ENCODE measurements at regions not wholly inside any gene's neighbourhood (a gene's known extent, or its start where the extent isn't known, plus 50 kb on each side); places are given as distances from the start of the nearest gene placed in this dataset.
"Not testable (repeated sequence)": the region's sequence is repeated elsewhere in the genome, so short reads cannot be mapped to it uniquely, and the experiment has no call there.

DNA sequence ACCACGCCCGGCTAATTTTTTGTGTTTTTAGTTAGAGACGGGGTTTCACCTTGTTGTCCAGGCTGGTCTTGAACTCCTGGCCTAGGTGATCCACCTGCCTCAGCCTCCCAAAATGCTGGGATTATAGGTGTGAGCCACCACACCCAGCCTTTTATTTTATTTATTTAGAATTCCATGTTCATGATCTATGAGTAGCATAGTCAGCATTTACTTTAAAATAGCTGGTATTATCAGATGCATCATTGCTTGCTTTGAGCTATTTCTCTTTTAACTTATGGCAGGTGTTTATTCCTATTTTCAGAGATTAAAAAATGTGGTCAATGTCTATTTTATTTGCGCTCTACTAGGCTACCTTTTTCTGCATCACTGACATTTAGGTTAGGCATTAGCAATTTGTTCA, 152.0 kb downstream of the UTRN start:
- DNase-seq: no peak

- DNase-seq: no peak
These were observed 153.0 kb downstream of the UTRN start for GRCh38 chr6:144438103-144438502.

DNA sequence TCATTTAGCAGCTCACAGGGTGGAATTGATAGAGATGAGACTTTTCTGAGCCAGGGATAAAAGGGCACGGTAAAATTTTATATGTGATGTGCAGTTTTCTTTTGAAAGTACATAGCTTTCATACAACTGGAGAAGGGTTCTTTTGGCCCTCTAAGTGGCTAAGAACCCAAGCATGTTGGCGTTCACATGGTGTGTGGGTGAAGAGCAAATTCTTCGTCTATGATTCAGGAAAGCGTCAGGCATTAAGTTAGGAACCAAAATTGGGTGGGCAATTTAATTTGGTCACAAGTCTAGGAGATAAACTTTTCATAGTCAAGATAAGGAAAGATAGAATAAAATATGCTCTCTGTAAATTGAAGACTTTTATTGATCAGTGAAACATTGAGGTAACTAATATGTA, 153.9 kb downstream of the UTRN start:
- no peak for DNase-seq

DNA sequence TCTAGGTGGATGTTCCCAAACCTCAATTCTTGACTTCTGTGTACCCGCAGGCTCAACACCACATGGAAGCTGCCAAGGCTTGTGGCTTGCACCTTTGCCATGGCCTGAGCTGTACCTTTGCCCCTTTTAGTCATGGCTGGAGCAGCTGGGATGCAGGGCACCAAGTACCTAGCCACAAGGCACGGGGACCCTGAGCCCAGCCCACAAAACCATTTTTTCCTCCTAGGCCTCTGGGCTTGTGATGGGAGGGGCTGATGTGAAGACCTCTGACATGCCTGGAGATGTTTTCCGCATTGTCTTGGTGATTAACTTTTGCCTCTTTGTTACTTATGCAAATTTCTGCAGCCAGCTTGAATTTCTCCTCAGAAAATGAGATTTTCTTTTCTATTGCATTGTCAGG, 156.7 kb downstream of the UTRN start:
- DNase-seq: not testable (repeated sequence)

- no peak for DNase-seq
These were observed 158.0 kb downstream of the UTRN start for GRCh38 chr6:144443157-144443556.

- DNase-seq: no peak
These were observed 162.3 kb downstream of the UTRN start for GRCh38 chr6:144447472-144447871.

DNA sequence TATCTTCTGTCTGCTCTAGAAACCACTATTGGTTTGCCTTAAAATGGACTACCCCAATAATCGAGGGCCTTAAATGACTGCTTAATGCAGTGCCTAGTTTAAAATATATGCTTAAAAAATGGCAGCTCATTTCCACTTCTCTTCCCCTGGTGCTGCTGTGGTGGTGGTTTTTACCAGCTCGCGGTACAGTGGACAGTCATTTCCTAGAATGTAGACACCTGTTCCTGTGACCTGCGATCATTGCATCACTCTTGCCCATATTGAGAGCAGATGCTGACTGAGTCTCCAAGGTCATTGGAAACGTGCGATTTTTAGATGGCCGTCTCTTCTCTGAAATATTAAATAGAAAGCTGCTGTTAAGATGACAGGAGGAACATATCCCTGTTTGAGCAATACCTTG, 164.1 kb downstream of the UTRN start:
- DNase-seq: no peak

DNA sequence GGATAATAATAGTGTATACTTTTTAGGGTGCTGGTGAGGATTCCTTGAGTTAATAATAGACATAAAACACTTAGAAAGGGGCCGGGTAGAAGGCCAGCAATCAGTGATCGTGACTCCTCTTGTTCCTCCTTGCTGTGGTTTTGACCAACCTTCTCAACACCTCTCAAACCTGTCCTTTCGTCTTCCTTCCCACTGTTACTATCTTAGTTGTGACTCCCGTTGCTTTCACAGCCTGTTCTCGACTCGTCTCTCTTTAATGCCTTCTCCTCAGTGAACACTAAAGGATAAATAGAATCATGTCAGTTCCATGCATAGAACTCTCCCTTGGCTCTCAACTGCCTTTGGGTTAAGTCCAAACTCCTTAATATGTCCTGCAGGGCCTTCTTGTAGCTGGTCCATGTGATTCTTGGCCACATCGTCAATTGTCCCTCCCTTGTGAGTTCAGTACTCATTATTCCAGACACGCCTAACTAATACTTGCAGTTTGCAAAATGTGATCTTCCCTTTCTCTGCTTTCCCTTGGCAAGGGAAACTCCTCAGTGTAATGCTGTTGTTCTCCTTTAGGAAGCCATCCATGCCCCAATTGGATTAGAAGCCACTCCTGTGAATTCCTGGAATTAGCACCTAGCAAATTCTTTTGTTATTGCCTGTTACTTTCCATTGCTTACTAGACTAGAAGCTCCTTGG, 164.9 kb downstream of the UTRN start:
- no peak for DNase-seq

GRCh38 chr6:144460327-144461095, 175.4 kb downstream of the UTRN start:
- DNase-seq: no peak

DNA sequence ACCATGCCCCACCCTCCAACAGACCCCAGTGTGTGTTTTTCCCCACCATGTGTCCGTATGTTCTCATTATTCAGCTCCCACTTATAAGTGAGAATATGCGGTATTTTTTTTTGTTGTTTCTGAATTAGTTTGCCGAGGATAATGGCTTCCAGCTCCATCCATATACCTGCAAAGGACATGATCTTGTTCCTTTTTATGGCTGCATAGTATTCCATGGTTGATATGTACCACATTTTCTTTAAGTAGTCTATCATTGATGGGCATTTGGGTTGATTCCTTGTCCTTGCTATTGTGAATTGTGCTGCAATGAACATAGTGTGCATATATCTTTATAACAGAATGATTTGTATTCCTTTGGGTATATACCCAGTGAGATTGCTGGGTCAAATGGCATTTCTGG, 176.9 kb downstream of the UTRN start:
- DNase-seq: no peak

GRCh38 chr6:144466716-144467115, 181.6 kb downstream of the UTRN start:
- DNase-seq: no peak

- DNase-seq: no peak
These were observed 182.1 kb downstream of the UTRN start for GRCh38 chr6:144467172-144467762.

GRCh38 chr6:144467921-144468320, 182.8 kb downstream of the UTRN start:
- no peak for DNase-seq

GRCh38 chr6:144468709-144469108, 183.6 kb downstream of the UTRN start:
- no peak for DNase-seq

- DNase-seq: no peak
These were observed 184.0 kb downstream of the UTRN start for GRCh38 chr6:144469144-144469575.

- not testable (repeated sequence) for DNase-seq
These were observed 185.1 kb downstream of the UTRN start for GRCh38 chr6:144470201-144470600.

GRCh38 chr6:144471986-144472385, 186.9 kb downstream of the UTRN start:
- DNase-seq: no peak

DNA sequence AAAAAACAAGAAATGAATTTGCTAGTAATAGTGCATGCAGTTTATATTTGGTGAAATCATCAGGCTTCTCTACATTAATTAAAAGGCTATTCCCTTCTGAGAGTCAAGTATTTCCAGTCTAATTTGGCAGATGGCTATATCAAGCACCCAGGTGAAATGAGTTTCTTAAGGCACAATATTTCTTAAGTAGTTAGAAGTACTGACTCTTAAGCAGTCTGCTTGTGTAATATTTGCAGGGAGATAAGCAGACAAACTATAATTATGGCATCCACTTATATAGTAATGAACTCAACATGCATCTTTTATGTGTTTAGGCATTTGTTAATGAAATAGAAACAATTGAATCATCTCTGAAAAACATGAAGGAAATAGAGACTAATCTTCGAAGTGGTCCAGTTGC, 189.2 kb downstream of the UTRN start:
- no peak for DNase-seq

DNA sequence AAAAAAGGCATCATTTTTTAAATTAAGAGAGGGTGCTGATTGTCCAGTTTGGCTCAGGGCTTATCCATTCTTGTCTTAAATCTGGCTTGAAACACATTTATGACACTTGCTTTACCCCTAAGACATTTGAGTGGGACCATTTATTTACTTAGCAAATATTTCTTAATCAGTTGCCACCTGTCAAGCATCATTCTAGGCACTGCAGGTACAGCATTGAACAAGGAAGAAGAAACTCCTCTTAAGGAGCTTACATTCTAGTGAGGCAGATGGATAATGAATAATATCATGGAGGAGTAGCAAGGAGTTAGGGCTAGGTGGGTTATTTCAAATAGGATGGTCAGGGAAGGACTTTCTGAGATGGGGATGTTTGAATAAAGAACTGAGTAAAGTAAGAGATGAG, 189.8 kb downstream of the UTRN start:
- no peak for DNase-seq

DNA sequence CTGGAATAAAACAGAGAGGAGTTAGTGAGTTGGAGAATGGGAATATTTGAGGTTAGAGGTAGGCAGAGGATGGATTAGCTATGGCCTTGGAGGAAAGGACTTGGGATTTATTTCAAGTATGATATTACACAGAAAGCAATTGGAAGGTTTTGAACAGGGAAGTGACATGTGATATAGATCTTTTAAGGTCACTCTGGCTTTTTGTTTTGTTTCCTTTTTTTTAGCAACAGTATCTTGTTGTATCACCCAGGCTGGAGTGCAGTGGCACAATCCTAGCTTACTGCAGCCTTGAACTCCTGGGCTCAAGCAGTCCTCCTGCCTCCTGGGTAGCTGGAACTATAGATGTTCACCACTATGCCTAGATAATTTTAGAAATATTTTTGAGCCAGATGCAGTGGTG, 190.3 kb downstream of the UTRN start:
- DNase-seq: no peak

DNA sequence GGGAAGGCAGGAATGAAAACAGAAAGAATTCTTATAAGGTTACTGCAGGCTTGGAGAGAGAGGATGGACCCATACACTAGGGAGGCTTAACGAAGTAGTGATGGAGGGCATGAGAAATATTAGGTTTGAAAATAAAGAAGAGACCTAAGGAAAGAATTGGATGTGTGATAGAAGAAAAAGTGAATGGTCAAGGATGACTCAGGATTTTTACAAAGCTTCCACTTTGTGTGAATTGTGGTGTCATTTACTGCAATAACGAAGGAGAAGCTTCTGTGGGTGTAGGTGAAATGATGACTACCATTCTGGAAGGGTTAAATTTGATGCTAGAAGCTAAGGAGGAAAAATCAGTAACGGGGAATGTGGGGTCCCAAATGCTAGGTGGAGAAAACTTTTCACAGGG, 191.2 kb downstream of the UTRN start:
- no peak for DNase-seq

- no peak for DNase-seq
These were observed 192.3 kb downstream of the UTRN start for GRCh38 chr6:144477396-144477795.

DNA sequence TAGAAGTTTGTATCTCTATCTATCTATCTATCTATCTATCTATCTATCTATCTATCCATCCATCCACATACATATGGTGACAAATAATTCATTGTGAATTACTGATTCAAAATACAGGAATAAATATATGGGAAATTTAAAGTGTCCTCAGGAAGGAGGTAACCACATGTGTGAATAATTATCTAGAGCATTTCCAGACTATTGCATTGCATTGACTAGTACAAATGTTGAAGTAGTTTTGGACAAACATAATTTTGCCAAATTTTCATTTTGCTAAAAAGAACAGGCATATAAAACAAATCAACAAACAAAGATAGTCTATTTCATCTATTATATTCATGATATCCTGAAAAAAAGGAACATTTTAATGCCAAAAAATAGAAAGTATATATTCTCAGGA, 192.7 kb downstream of the UTRN start:
- DNase-seq: no peak

DNA sequence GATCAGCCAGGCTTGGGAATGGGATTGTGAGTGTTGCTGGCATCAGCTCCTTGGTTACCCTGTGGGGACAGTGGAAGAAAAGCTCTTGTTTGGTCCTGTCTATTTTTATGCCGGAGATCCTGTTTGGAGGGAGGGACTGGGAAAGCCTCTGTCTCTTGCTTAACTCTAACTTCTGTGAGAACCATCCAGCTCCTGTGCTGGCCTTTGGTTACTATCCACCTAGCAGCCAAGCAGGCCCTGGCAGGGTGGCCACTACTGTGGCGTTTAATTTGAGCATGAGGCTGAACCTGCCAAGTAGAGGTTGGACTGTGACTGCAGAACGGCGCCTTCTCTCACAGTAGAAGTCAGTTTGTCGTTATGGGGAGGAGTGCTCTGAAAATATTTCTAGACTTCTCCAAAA, 193.3 kb downstream of the UTRN start:
- no peak for DNase-seq
